H9 (cell line): ENCODE measurements at regions not wholly inside any gene's neighbourhood (a gene's known extent, or its start where the extent isn't known, plus 50 kb on each side); places are given as distances from the start of the nearest gene placed in this dataset.

ENCODE experiments used
- DNase-seq: peaks from one replicate; pipeline ENCODE4 v3.0.0-alpha.2; 2017
- H2AFZ ChIP-seq: one replicate; pipeline ENCODE4 v1.6.1; 2013; ENCODE audit warnings: mild to moderate bottlenecking, low read length, control low read depth, moderate library complexity
- H2AK5ac ChIP-seq: 2 replicates; pipeline ENCODE4 v1.6.1; 2013; ENCODE audit warnings: low read length, control low read depth, mixed read lengths; ENCODE audit not compliant: insufficient read length
- H2BK120ac ChIP-seq: one replicate; pipeline ENCODE4 v1.6.1; 2013; ENCODE audit warnings: low read depth, mild to moderate bottlenecking, low read length, control low read depth, inconsistent platforms; ENCODE audit not compliant: poor library complexity, severe bottlenecking
- H2BK12ac ChIP-seq: 2 replicates; pipeline ENCODE4 v1.6.1; 2013; ENCODE audit warnings: low read length, control low read depth, mixed read lengths, low read depth; ENCODE audit not compliant: insufficient read length
- H2BK15ac ChIP-seq: 2 replicates; pipeline ENCODE4 v1.6.1; 2013; ENCODE audit warnings: low read depth, low read length, control low read depth
- H2BK20ac ChIP-seq: one replicate; pipeline ENCODE4 v1.6.1; 2013; ENCODE audit warnings: low read depth, mild to moderate bottlenecking, low read length, control low read depth, inconsistent platforms; ENCODE audit not compliant: poor library complexity, severe bottlenecking
- H2BK5ac ChIP-seq: 2 replicates; pipeline ENCODE4 v1.6.1; 2013; ENCODE audit warnings: low read length, control low read depth, mixed read lengths; ENCODE audit not compliant: insufficient read length
- H3K14ac ChIP-seq: 2 replicates; pipeline ENCODE4 v1.6.1; 2013; ENCODE audit warnings: low read length, control low read depth; ENCODE audit not compliant: insufficient read depth
- H3K18ac ChIP-seq: 2 replicates; pipeline ENCODE4 v1.6.1; 2013; ENCODE audit warnings: low read depth, mild to moderate bottlenecking, mixed read lengths, low read length, control low read depth; ENCODE audit not compliant: insufficient read length
- H3K23ac ChIP-seq: 2 replicates; pipeline ENCODE4 v1.6.1; 2013; ENCODE audit warnings: low read length, control low read depth, mixed read lengths, low read depth; ENCODE audit not compliant: insufficient read length
- H3K23me2 ChIP-seq: 2 replicates; pipeline ENCODE4 v1.6.1; 2013; ENCODE audit warnings: low read depth, mild to moderate bottlenecking, mixed read lengths, low read length, control low read depth; ENCODE audit not compliant: insufficient read length, poor library complexity, severe bottlenecking
- H3K27ac ChIP-seq: 2 replicates; pipeline ENCODE4 v1.5.1; 2013; ENCODE audit warnings: low read length, control low read depth, mixed read lengths, low read depth; ENCODE audit not compliant: insufficient read length
- H3K27me3 ChIP-seq: 2 replicates; pipeline ENCODE4 v1.6.1; 2013; ENCODE audit warnings: low read length, control low read depth, inconsistent platforms; ENCODE audit not compliant: insufficient read depth
- H3K4ac ChIP-seq: 2 replicates; pipeline ENCODE4 v1.6.1; 2013; ENCODE audit warnings: low read depth, mild to moderate bottlenecking, control low read depth, inconsistent platforms, low read length, moderate library complexity
- H3K4me1 ChIP-seq: 2 replicates; pipeline ENCODE4 v1.6.1; 2013; ENCODE audit warnings: low read length, control low read depth, inconsistent platforms; ENCODE audit not compliant: insufficient read depth
- H3K4me2 ChIP-seq: 2 replicates; pipeline ENCODE4 v1.6.1; 2013; ENCODE audit warnings: low read length, control low read depth, mixed read lengths; ENCODE audit not compliant: insufficient read length, insufficient read depth
- H3K56ac ChIP-seq: 2 replicates; pipeline ENCODE4 v1.6.1; 2013; ENCODE audit warnings: low read depth, mild to moderate bottlenecking, mixed read lengths, low read length, control low read depth; ENCODE audit not compliant: insufficient read length
- H3K79me1 ChIP-seq: 2 replicates; pipeline ENCODE4 v1.6.1; 2013; ENCODE audit warnings: low read depth, mild to moderate bottlenecking, moderate library complexity, low read length, control low read depth, inconsistent platforms; ENCODE audit not compliant: insufficient read depth, poor library complexity, severe bottlenecking
- H3K79me2 ChIP-seq: 2 replicates; pipeline ENCODE4 v1.6.1; 2013; ENCODE audit warnings: low read length, control low read depth, inconsistent platforms; ENCODE audit not compliant: insufficient read depth
- H3K9ac ChIP-seq: 2 replicates; pipeline ENCODE4 v1.6.1; 2013; ENCODE audit warnings: low read length, control low read depth, mixed read lengths; ENCODE audit not compliant: insufficient read length; ENCODE audit errors: extremely low read depth
- H3K9me3 ChIP-seq: one replicate; pipeline ENCODE4 v1.6.1; 2013; ENCODE audit warnings: low read depth, low read length, inconsistent platforms; ENCODE audit not compliant: control insufficient read depth
- H3T11ph ChIP-seq: one replicate; pipeline ENCODE4 v1.6.1; 2013; ENCODE audit warnings: mild to moderate bottlenecking, low read length, control low read depth, inconsistent platforms
- H4K20me1 ChIP-seq: one replicate; pipeline ENCODE4 v1.6.1; 2013; ENCODE audit not compliant: control insufficient read depth, insufficient read length, insufficient read depth
- H4K5ac ChIP-seq: 2 replicates; pipeline ENCODE4 v1.6.1; 2013; ENCODE audit warnings: low read depth, mild to moderate bottlenecking, mixed read lengths, low read length, control low read depth; ENCODE audit not compliant: insufficient read length
- H4K8ac ChIP-seq: replicated peaks from 2 replicates; pipeline ENCODE4 v1.6.1; 2013; ENCODE audit warnings: low read length, control low read depth, mixed read lengths, low read depth; ENCODE audit not compliant: insufficient read length
- H4K91ac ChIP-seq: 2 replicates; pipeline ENCODE4 v1.6.1; 2013; ENCODE audit warnings: low read depth, mild to moderate bottlenecking, moderate library complexity, mixed read lengths, low read length, control low read depth; ENCODE audit not compliant: insufficient read length
- H3K27ac Mint-ChIP-seq, 3 experiments: 2 replicates in 2 of 3; 3 replicates in 1 of 3; pipeline ENCODE4 v1.8.0; 2020 to 2021; ENCODE audit warnings: mixed read lengths in 3 of 3, mild to moderate bottlenecking in 1 of 3, moderate library complexity in 1 of 3
- H3K27me3 Mint-ChIP-seq: 2 replicates; pipeline ENCODE4 v1.8.0; 2021; ENCODE audit warnings: low read depth, mild to moderate bottlenecking, moderate library complexity, mixed read lengths
- H3K36me3 Mint-ChIP-seq, 3 experiments: 2 replicates in 2 of 3; 3 replicates in 1 of 3; pipeline ENCODE4 v1.8.0; 2020 to 2021; ENCODE audit warnings: low read depth in 3 of 3, mixed read lengths in 3 of 3; ENCODE audit not compliant: insufficient read depth in 1 of 3
- H3K4me1 Mint-ChIP-seq, 2 experiments: 2 replicates each; pipeline ENCODE4 v1.8.0; 2020; ENCODE audit warnings: mixed read lengths in 2 of 2
- H3K4me3 Mint-ChIP-seq, 2 experiments: 2 replicates in 1 of 2; 3 replicates in 1 of 2; pipeline ENCODE4 v1.8.0; 2020 to 2021; ENCODE audit warnings: mild to moderate bottlenecking in 2 of 2, mixed read lengths in 2 of 2, moderate library complexity in 1 of 2
- H3K9me3 Mint-ChIP-seq, 2 experiments: 2 replicates in 1 of 2; 3 replicates in 1 of 2; pipeline ENCODE4 v1.8.0; 2020; ENCODE audit warnings: mild to moderate bottlenecking in 2 of 2, mixed read lengths in 2 of 2, moderate library complexity in 1 of 2
- TF ChIP-seq, protein P1 (sequence below): fragments of 200-600 bp; sonication (generic); conservative IDR thresholded peaks from 3 replicates; pipeline ENCODE4 v1.8.0; 2021; ENCODE audit warnings: antibody characterized with exemption, mild to moderate bottlenecking

DNA sequence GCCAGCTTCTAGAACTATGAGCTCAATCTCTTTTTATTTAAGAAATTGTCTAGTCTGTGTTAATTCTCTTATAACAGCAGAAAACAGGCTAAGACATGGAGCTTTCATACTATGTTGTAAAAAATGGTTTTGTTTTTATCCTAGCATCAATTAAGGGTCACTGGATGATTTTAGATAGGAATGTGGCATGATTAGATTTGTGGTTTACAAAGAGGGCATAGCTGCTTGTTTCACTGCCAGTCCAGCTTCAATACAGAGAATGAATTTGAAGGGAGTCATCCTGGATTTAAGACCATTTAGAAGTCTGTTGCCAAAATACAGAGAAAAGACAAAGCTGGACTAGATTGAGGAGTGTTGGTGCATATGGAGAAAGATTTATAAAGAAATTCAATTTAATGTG lies 532.6 kb upstream of the CCDC54 start:
- no peak overlapping the region for H3K23ac ChIP-seq
- no peak overlapping the region for H2AK5ac ChIP-seq
- H2AFZ ChIP-seq = no peak overlapping the region
- H3K9ac ChIP-seq = no peak overlapping the region
- no peaks in the 10 kb centered on the region for H3K4me1 ChIP-seq
- DNase-seq = no peak
- no peak overlapping the region for H3K14ac ChIP-seq
- H3K4me2 ChIP-seq = no peak overlapping the region
- H3T11ph ChIP-seq = no peak overlapping the region
- no peaks in the 10 kb centered on the region for H3K79me1 ChIP-seq
- no peaks in the 10 kb centered on the region for H3K27me3 ChIP-seq
- H2BK15ac ChIP-seq = no peak overlapping the region
- H2BK12ac ChIP-seq = no peak overlapping the region
- no peak overlapping the region for H4K8ac ChIP-seq
- no peak overlapping the region for H2BK5ac ChIP-seq
- no peaks in the 10 kb centered on the region for H3K23me2 ChIP-seq
- no peak overlapping the region for H3K56ac ChIP-seq
- no peaks in the 10 kb centered on the region for H3K79me2 ChIP-seq
- no peak overlapping the region for H3K4ac ChIP-seq
- peaks cover 13 to 20% of the 10 kb centered on the region in 2 experiments for H3K4me1 Mint-ChIP-seq
- H3K27ac ChIP-seq = no peak overlapping the region
- H3K9me3 ChIP-seq = no peaks in the 10 kb centered on the region
- peaks cover 5 to 11% (median 8%) of the 10 kb centered on the region in 3 experiments for H3K36me3 Mint-ChIP-seq
- H4K5ac ChIP-seq = no peak overlapping the region
- no peaks in the 10 kb centered on the region for H3K27me3 Mint-ChIP-seq
- H4K91ac ChIP-seq = no peak overlapping the region
- H2BK120ac ChIP-seq = no peak overlapping the region
- no peak overlapping the region for H2BK20ac ChIP-seq
- H3K18ac ChIP-seq = no peak overlapping the region
- no peak overlapping the region for H3K4me3 Mint-ChIP-seq
- TF ChIP-seq, protein P1, sequence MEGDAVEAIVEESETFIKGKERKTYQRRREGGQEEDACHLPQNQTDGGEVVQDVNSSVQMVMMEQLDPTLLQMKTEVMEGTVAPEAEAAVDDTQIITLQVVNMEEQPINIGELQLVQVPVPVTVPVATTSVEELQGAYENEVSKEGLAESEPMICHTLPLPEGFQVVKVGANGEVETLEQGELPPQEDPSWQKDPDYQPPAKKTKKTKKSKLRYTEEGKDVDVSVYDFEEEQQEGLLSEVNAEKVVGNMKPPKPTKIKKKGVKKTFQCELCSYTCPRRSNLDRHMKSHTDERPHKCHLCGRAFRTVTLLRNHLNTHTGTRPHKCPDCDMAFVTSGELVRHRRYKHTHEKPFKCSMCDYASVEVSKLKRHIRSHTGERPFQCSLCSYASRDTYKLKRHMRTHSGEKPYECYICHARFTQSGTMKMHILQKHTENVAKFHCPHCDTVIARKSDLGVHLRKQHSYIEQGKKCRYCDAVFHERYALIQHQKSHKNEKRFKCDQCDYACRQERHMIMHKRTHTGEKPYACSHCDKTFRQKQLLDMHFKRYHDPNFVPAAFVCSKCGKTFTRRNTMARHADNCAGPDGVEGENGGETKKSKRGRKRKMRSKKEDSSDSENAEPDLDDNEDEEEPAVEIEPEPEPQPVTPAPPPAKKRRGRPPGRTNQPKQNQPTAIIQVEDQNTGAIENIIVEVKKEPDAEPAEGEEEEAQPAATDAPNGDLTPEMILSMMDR = no peak
- H3K27ac Mint-ChIP-seq = no peak overlapping the region
- H3K9me3 Mint-ChIP-seq = no peaks in the 10 kb centered on the region; a peak in 1 of 5 replicates
- H4K20me1 ChIP-seq = no peaks in the 10 kb centered on the region
